Kidney (tissue), 13 donors: ENCODE measurements at regions not wholly inside any gene's neighbourhood (a gene's known extent, or its start where the extent isn't known, plus 50 kb on each side); places are given as distances from the start of the nearest gene placed in this dataset.

Source experiments
- DNase-seq, 5 donors: peaks; one replicate each; pipeline ENCODE4 v3.0.0-alpha.2; 2013 to 2020
- FAIRE-seq: peaks from 2 replicates; lab custom pipeline; 2012; peaks lifted over from hg19 to GRCh38; lab: Jason Lieb, UNC
- H3K27ac ChIP-seq, 2 donors: one replicate each; pipeline ENCODE4 v1.7.0; 2013; ENCODE audit warnings: low read depth in 2 of 2, low read length in 2 of 2, inconsistent platforms in 1 of 2
- H3K27me3 ChIP-seq: one replicate; pipeline ENCODE4 v1.7.1; 2013; ENCODE audit warnings: low read length, inconsistent platforms; ENCODE audit not compliant: control insufficient read depth, insufficient read depth
- H3K36me3 ChIP-seq, 3 donors: one replicate each; pipeline versions ENCODE4 v1.7.0 to v1.7.1; 2013; ENCODE audit warnings: low read length in 3 of 3, control low read depth in 1 of 3, inconsistent platforms in 1 of 3; ENCODE audit not compliant: insufficient read depth in 3 of 3, control insufficient read depth in 2 of 3
- H3K4me1 ChIP-seq, 3 donors: one replicate each; pipeline versions ENCODE4 v1.7.0 to v1.7.1; 2013; ENCODE audit warnings: low read length in 3 of 3, inconsistent platforms in 1 of 3, low read depth in 1 of 3; ENCODE audit not compliant: control insufficient read depth in 2 of 3, insufficient read depth in 2 of 3
- H3K4me3 ChIP-seq, 3 donors: one replicate each; pipeline versions ENCODE4 v1.7.0 to v1.8.1; 2013; ENCODE audit warnings: low read length in 3 of 3, control low read depth in 1 of 3, inconsistent platforms in 1 of 3
- H3K9ac ChIP-seq, 3 donors: one replicate each; pipeline versions ENCODE4 v1.7.0 to v1.7.1; 2013; ENCODE audit warnings: low read length in 3 of 3, control low read depth in 1 of 3, inconsistent platforms in 1 of 3
- H3K9me3 ChIP-seq, 3 donors: one replicate each; pipeline versions ENCODE4 v1.7.0 to v1.7.1; 2013; ENCODE audit warnings: low read length in 3 of 3, control low read depth in 1 of 3, inconsistent platforms in 1 of 3; ENCODE audit not compliant: control insufficient read depth in 2 of 3, insufficient read depth in 1 of 3
- intact Hi-C: fragments of 100-400 bp; cut with DNase I; formaldehyde crosslinking; loops from one replicate; pipeline ENCODE4 v1.11.1; 2022
- TF ChIP-seq, protein P1 (sequence below): IDR thresholded peaks from 3 replicates; pipeline ENCODE4 v1.5.1; 2012; ENCODE audit warnings: mild to moderate bottlenecking, moderate library complexity, borderline replicate concordance; ENCODE audit not compliant: insufficient read depth; ENCODE audit errors: extremely low read depth
- donor health status: control.
- donor health status: control.
- donor health status: control.
- donor health status: control.
- donor health status: control.
- donor health status: DM: yes; HTN: yes; CAD: no.
- donor health status: Normal renal cell carcinoma (clear cell type).

DNA sequence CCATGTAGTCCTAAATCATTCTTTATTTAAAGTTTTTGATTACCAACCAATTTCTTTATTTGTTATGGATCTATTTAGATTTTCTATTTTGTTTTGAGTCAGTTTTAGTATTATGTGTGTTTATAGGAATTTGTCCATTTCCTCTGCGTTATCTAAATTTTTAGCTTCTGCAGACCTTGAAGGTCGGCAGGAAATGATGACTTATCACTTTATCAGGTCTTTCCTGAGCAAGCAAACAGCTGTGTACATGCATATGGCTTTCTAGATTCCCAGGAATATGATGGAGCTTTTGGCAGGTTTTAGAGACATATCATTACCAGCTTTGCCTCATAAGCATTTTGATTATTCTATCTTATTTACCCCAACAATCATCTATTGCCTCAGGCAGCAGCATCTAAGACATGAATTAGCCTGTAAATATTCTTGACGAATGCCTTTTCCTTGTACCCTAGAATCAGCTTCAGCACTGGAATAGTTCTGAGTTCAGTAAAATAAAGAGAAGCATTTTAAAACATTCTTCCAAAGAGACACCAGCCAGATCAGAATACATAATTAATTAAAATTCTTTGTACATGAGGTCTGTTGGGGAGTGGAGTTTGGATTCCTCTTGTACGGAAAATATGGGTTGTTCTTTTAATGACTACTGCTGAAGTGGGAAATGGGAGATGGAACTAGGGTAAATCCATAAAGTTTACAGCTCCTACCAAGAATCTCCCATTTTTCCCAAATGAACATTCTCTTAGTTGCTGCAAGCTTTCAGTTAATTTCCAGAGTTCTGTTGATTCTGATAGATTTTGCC lies 408.8 kb upstream of the SEMA3C start:
- H3K4me1 ChIP-seq: no peaks in the 10 kb centered on the region
- intact Hi-C loops: no loop called here
- DNase-seq: no peak
- no peaks in the 10 kb centered on the region for H3K27me3 ChIP-seq
- H3K9ac ChIP-seq: no peak overlapping the region
- no peak overlapping the region for H3K4me3 ChIP-seq
- no peaks in the 10 kb centered on the region for H3K36me3 ChIP-seq
- TF ChIP-seq, protein P1, sequence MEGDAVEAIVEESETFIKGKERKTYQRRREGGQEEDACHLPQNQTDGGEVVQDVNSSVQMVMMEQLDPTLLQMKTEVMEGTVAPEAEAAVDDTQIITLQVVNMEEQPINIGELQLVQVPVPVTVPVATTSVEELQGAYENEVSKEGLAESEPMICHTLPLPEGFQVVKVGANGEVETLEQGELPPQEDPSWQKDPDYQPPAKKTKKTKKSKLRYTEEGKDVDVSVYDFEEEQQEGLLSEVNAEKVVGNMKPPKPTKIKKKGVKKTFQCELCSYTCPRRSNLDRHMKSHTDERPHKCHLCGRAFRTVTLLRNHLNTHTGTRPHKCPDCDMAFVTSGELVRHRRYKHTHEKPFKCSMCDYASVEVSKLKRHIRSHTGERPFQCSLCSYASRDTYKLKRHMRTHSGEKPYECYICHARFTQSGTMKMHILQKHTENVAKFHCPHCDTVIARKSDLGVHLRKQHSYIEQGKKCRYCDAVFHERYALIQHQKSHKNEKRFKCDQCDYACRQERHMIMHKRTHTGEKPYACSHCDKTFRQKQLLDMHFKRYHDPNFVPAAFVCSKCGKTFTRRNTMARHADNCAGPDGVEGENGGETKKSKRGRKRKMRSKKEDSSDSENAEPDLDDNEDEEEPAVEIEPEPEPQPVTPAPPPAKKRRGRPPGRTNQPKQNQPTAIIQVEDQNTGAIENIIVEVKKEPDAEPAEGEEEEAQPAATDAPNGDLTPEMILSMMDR: no peak
- no peak overlapping the region for H3K27ac ChIP-seq
- H3K9me3 ChIP-seq: no peaks in the 10 kb centered on the region
- no peak for FAIRE-seq

DNA sequence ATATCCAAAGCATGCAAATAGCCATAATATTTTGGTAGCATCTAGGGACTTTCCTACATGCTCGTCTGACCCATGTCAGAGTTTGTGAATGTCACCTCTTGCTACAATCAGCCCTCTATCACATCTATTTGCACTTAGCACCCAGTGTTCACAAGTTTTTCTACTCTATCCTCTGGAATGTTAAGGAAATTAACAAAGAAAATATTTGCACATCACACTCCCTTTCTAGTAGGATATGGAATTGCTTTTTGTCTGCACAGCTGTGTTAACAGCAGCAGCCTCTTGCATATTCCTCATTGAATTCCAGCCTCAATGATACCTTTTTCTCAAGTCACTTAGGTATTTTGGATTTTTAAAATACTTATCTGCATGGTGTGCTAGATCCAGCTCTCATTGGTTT lies 403.1 kb upstream of the SEMA3C start:
- H3K9me3 ChIP-seq: no peaks in the 10 kb centered on the region
- no peak overlapping the region for H3K27ac ChIP-seq
- H3K9ac ChIP-seq: no peak overlapping the region
- H3K4me1 ChIP-seq: no peaks in the 10 kb centered on the region
- peak in 1 of 5 donors; percentile 3 for DNase-seq
- intact Hi-C loops: no loop called here
- no peaks in the 10 kb centered on the region for H3K27me3 ChIP-seq
- H3K4me3 ChIP-seq: no peak overlapping the region
- FAIRE-seq: no peak
- TF ChIP-seq, protein P1: no peak
- H3K36me3 ChIP-seq: no peaks in the 10 kb centered on the region

- intact Hi-C loops: no loop called here
- TF ChIP-seq, protein P1: no peak
- H3K27me3 ChIP-seq: no peaks in the 10 kb centered on the region
- H3K4me1 ChIP-seq: no peaks in the 10 kb centered on the region
- H3K9me3 ChIP-seq: no peaks in the 10 kb centered on the region
- no peaks in the 10 kb centered on the region for H3K36me3 ChIP-seq
- no peak for DNase-seq
- no peak overlapping the region for H3K9ac ChIP-seq
- H3K4me3 ChIP-seq: no peak overlapping the region
- no peak for FAIRE-seq
- no peak overlapping the region for H3K27ac ChIP-seq
These were observed 398.9 kb upstream of the SEMA3C start for GRCh38 chr7:81317741-81318140.
